Activated CD8-positive, alpha-beta memory T cell treated with anti-CD3 and anti-CD28 coated beads for 24 hours (primary cell): ENCODE measurements at regions not wholly inside any gene's neighbourhood (a gene's known extent, or its start where the extent isn't known, plus 50 kb on each side); places are given as distances from the start of the nearest gene placed in this dataset.
"Not testable (repeated sequence)": the region's sequence is repeated elsewhere in the genome, so short reads cannot be mapped to it uniquely, and the experiment has no call there.

ENCODE experiments used
- DNase-seq: peaks from one replicate; pipeline ENCODE4 v3.0.0-alpha.2; 2020

DNA sequence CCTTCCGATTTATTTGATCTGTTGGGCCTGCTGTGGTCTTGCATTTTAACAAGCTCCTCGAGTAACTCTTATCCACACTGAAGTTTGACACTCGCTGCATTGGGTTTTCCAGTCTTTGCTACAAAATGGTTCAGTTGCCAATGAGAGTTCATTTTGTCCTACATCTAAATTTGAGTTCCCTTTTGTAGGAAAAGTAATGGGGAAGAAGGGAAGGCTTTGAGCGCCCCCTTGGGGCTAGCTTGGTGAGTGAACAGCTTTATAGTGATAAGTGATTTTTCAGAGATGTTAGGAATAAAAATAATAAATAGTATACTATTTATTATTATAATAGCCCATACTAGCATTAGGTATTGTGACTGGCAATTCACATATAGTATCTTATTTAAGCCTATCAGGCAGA lies 89.9 kb upstream of the GNAQ start:
- DNase-seq = peak; percentile 77

DNA sequence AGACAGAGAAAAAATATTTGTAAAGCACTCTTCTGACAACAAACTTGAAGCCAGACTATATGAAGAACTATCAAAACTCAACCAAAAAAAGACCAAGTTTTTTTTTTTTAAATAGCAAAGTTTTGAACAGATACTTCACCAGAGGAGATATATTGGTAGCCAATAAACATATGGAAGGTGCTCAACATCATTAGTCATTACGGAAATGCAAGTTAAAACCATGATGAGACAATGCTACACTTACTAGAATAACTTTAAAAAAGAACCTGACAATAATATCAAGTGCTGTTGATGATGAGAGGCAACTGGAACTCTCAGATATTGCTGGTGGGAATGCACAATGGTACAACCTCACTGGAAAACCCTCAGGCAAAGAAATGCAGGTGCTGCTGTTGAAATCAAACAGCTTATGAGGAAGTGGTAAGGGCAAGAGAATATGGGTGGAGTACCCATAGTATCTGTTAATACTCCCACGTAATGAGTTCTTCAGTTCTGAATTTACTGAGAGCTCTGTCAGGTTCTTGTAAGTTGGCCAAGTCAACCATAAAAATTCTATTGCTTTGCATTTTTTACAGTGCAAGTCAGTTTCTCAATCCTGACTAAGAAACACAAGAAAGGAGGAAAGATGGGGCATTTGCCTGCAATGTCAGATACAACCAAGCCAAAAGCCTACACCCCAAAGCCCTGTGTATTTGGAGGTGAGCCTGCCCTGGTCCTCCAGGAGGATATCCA lies 87.3 kb upstream of the GNAQ start:
- no peak for DNase-seq

DNA sequence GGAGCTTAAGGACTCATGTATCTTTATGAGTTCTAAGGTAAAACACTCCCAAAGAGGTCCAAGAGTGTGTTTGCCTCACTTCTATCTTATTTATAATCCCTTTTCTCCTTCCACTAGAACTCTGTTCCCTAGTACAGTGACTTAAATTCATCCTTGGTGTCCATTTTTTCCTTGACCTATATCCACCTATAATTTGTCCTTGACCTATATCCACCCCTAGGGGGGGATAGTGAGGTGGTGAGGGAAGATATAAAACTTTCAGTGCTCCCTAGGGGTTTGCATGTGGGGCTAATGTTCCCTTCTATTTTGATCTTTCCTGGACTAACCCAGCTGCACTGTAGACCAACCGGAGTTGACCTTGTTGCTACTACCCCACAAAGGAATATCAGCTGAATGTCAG lies 83.5 kb upstream of the GNAQ start:
- DNase-seq = no peak

DNA sequence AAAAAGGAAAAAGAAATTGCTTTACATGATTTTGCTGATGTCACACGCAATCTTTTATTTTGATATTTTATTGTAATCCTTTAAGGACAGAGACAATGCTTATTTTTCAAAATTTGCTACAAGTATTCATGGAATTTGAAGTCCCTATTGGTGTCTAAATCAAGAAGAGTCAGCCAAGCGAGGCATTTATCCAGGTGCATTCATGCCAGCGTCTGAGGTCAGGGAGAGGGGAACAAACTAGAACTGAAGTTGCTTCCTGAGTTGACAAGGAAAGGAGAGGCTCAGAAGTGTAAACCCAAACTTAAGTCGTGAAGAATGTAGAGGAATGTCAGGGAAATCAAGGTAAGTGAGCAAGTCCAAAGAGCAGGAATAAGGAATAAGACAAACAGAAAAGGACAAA lies 83.0 kb upstream of the GNAQ start:
- DNase-seq = no peak

DNA sequence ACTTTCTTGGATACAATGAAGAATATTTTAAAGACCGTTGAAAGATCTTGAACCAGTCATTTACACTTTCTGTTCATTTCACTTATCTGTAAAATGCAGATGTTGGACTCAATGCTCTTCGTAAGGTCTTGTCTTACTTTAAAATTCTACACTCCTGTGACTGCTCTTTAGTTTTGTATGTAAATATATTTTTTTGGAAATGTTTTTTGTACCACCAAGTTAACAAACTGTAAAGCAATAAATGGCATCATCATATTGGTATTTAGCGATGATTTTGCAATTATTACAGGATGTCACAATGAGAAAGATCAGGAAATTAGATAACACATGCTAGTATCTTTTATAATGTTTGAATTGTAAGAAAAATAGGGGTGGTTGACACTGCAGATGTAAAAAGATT lies 80.8 kb upstream of the GNAQ start:
- DNase-seq = no peak

DNA sequence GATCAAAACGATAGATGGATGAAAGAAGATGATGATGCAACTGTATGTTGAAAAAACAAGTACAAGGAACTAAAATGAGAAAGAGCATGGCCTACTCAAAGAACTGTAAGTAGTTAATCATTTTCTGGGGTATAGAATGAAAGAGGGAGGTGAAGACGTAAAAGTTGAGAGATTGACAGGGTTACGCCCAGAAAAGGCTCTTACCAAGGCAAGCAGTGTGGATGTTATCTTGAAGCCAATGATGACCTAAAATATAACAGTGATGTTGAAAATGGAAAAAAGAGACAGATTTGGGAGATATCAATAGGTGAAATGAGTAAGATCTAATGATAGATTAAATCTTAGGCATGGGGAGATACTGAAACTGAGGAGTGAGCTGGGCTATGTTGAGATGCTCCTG lies 80.4 kb upstream of the GNAQ start:
- DNase-seq = no peak

DNA sequence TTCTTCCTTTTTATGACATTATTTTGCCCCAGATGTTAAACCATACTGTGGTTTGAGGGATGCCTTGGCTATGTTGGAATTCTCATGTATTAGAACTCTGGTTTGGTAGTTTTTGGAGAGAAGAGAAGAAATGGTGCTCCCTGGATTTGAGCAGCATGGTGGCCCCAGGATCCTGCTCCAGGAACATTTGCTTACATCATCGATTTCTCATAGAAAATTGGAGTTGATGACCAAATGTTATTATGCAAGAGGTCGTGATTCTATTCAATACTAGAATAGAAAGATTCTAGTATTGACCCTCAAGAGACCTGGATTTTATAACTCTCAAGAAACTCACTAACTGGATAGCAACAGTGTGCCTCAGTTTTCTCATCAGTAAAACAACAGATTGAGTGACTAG lies 77.5 kb upstream of the GNAQ start:
- no peak for DNase-seq

DNA sequence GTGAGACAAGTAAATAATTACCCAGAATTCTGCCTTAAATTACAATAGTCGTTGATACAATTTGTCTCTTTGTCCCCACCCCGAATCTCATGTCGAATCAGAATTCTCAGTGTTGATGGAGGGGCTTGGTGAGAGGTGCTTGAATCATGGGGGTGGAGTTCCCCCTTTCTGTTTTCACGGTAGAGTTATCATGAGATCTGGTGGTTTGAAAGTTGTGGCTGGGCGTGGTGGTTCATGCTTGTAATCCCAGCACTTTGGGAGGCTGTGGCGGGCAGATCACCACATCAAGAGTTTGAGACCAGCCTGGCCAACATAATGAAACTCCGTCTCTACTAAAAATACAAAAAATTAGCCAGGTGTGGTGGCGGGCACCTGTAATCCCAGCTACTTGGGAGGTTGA lies 75.0 kb upstream of the GNAQ start:
- DNase-seq = not testable (repeated sequence)

DNA sequence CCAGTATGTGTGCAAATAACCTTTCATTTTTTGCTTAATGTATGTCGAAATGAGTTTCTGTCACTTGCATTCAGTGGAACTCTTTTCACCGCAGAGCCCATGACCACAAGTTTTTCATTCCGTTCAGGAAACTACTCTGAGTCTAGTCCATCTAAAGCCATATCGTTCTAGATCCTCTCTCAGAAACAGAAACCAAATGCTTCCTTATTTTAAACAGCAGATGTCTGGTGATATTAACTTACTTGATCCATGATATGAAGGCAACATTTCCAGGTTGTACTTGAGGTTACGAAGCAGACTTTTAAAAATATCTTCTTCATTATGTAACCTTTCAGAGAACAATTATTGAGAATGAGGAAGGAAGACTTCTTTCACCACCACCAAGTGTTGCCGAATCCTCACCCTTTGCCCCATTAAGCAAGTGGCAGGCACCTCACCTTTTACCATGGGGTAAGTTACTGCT lies 72.4 kb upstream of the GNAQ start:
- DNase-seq = no peak

DNA sequence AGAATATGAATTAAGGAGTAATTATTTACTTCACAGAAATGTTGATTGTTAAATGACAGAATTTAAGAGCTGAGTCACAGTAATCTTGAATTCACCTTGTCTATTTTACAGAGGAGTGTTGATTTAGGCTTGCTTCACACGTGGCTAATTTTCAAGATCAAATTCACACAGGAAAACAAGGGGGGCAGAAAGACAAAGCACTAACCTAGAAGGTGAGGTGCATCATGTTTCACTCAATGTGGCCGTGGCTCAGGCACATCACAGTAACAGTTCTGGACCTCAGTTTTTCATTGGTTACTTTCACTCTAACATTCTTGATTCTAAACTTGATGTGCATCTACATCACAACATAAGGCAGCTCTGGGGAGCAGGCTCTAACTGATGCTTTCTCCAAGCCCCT lies 69.6 kb upstream of the GNAQ start:
- no peak for DNase-seq

DNA sequence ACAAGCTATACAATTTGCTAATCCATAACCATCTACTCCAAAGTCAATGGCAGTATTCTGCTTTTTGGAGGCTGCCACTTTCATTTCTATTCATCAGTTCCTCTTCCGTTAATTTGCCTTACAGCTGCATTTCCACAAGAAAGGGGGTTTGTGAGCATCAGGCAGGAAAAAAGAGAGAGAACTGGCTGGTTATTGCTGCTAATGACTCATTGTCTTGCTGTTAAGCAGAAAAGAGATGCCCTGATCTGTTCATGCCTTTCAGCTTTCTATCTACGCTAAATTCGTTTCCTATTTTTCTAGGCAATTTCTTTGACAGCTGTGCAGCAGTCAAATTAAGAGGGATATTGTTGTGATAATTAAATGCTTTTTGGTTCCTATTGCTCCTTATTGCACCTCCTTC lies 65.9 kb upstream of the GNAQ start:
- no peak for DNase-seq

DNA sequence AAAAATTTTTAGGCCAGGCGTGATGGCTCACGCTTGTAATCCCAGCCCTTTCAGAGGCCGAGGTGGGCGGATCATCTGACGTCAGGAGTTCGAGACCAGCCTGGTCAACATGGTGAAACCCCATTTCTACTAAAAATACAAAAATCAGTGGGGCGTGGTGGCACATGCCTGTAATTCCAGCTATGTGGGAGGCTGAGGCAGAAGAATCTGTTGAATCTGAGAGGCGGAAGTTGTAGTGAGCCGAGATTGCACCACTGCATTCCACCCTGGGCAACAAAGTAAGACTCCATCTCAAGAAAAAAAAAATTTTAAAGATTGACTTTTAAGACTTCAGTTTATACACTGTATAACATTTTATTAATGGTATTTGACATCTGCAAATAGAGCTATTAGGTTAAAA lies 60.1 kb upstream of the GNAQ start:
- no peak for DNase-seq

DNA sequence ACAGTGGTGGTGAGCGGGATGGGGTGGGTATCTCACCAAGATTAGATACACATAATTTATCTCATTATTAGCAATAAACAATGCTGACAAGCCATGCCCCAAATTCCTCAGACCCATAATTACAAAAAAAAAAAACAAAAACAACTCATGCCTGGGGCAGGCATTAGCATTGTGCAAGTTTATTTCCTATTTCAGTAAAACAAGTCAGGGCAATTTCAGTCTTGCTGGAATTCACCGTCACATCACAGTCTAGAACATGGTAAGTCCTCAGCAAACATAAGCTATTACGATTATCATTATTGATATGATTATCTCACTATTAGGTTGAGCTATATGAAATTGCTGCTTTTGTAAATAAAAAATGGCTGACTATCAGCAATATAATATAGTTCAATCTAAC lies 57.5 kb upstream of the GNAQ start:
- DNase-seq = no peak

DNA sequence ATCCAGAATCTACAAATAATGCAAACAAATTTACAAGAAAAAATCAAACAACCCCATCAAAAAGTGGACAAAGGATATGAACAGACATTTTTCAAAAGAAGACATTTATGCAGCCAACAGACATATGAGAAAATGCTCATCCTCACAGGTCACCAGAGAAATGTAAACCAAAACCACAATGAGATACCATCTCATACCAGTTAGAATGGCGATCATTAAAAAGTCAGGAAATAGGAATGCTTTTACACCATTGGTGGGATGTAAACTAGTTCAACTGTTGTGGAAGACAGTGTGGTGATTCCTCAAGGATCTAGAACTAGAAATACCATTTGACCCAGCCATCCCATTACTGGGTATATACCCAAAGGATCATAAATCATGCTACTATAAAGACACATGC lies 56.6 kb upstream of the GNAQ start:
- not testable (repeated sequence) for DNase-seq
